Left lung (tissue), 4 donors: ENCODE measurements at regions not wholly inside any gene's neighbourhood (a gene's known extent, or its start where the extent isn't known, plus 50 kb on each side); places are given as distances from the start of the nearest gene placed in this dataset.

ENCODE experiments used
- ATAC-seq: fragments of 200-7000 bp; cut with Tn5 transposase; one replicate; pipeline ENCODE4 v1.9.1; 2020; ENCODE audit warnings: moderate library complexity
- DNase-seq, 4 donors: peaks; one replicate each; pipeline ENCODE4 v3.0.0-alpha.2; 2013 to 2020
- H3K27ac ChIP-seq, 2 donors: fragments of 200-600 bp; sonication (generic) in 1 of 2; one replicate each; pipeline versions ENCODE4 v1.5.0 to v1.8.0; 2020 to 2021
- H3K27me3 ChIP-seq, 2 donors: fragments of 200-600 bp; sonication (generic) in 1 of 2; one replicate each; pipeline versions ENCODE4 v1.5.0 to v1.8.0; 2020 to 2021
- H3K36me3 ChIP-seq, 2 donors: fragments of 200-600 bp; sonication (generic) in 1 of 2; one replicate each; pipeline versions ENCODE4 v1.5.0 to v1.8.0; 2020 to 2021
- H3K4me1 ChIP-seq, 2 donors: fragments of 200-600 bp; one replicate each; pipeline ENCODE4 v1.8.0; 2021
- H3K4me3 ChIP-seq, 2 donors: fragments of 200-600 bp; sonication (generic) in 1 of 2; one replicate each; pipeline versions ENCODE4 v1.5.0 to v1.8.0; 2020 to 2021; ENCODE audit warnings: mild to moderate bottlenecking in 1 of 2
- H3K9me3 ChIP-seq, 2 donors: fragments of 200-600 bp; sonication (generic) in 1 of 2; one replicate each; pipeline versions ENCODE4 v1.5.0 to v1.8.0; 2020 to 2021
- CTCF ChIP-seq, 2 donors: fragments of 200-600 bp; sonication (generic) in 1 of 2; IDR thresholded peaks; one replicate each; pipeline versions ENCODE4 v1.5.0 to v1.8.0; 2021; ENCODE audit warnings: antibody characterized with exemption in 2 of 2
- intact Hi-C, 2 donors: fragments of 100-400 bp; cut with DNase I; formaldehyde crosslinking; loops; one replicate each; pipeline versions ENCODE4 v1.11.2 to v1.14.2; 2022
- donor health status: DM: no; HTN: yes; CAD: no.
- donor health status: DM: no; HTN: no; CAD: no.

DNA sequence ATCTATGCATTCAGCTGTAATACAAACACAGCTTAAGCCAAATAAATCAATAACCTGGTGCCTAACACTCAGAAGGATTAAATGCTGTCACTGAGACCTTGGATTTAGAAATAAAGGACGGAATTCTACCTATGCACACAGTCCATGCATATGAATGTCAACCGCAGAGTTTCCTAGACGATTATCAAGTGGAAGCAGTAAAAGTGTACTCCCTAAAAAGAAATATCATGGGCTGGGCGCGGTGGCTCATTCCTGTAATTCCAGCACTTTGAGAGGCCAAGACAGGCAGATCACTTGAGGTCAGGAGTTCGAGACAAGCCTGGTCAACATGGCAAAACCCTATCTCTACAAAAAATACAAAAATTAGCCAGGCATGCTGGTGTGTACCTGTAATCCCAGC is 188.2 kb upstream of the DYRK2 start:
- Histone ChIP-seq H3K4me1 (peaks cover 0 to 9% of the 10 kb centered on the region in 2 donors), H3K27ac (no peak overlapping the region), H3K36me3 (no peaks in the 10 kb centered on the region), H3K4me3 (no peak overlapping the region), H3K27me3 (no peaks in the 10 kb centered on the region), H3K9me3 (no peaks in the 10 kb centered on the region)
- DNase-seq, result no peak
- no peak for ATAC-seq
- intact Hi-C loops, result no loop called here
- no peak for TF ChIP-seq CTCF (IDR thresholded peaks at IDR 0.05)

DNA sequence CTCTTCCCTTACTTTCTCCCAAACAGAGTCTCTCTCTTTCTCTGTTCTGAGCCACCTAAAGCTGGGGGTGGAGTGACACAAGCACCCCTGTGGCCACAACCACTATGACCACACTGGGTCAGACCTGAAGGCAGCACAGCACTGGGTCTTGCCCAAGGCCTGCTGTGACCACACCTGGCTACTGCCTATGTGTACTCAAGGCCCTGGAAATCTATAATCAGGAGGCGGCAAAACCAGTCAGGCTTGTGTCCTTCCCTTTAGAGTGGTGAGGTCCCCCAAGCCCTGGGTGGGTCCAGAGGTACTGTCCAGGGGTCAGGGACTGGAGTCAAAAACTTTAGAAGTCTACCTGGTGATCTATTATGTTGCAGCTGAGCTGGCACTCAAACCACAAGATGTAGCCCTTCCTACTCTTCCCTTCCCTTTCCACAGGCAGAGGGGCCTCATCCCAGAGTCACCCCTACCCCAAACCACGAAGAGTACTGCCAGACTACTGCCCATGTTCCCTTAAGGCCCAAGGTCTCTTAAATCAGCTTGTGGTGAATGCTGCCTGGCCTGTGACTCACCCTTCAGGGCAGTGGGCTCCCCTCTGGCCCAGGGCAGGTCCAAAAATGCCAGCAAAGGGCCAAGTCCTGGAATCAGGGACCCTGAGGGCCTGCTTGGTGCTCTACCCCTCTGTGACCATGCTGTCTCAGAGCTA is 179.8 kb upstream of the DYRK2 start:
- no peak for DNase-seq

GRCh38 chr12:67469666-67470065 is 178.9 kb upstream of the DYRK2 start:
- Histone ChIP-seq H3K9me3 (peaks cover 0 to 12% of the 10 kb centered on the region in 2 donors), H3K4me1 (no peaks in the 10 kb centered on the region), H3K27ac (no peak overlapping the region), H3K4me3 (no peak overlapping the region), H3K27me3 (no peaks in the 10 kb centered on the region), H3K36me3 (no peaks in the 10 kb centered on the region)
- intact Hi-C loops, result no loop called here
- DNase-seq (no peak), ATAC-seq (no peak)
- TF ChIP-seq CTCF (IDR thresholded peaks at IDR 0.05), result no peak

More for the DNA sequence above, 179.8 kb upstream of the DYRK2 start:
- ATAC-seq, result no peak
- no peak for TF ChIP-seq CTCF (IDR thresholded peaks at IDR 0.05)
- Histone ChIP-seq H3K27ac (no peak overlapping the region), H3K4me3 (no peak overlapping the region), H3K9me3 (peaks cover 0 to 12% of the 10 kb centered on the region in 2 donors), H3K36me3 (no peaks in the 10 kb centered on the region), H3K4me1 (no peaks in the 10 kb centered on the region), H3K27me3 (no peaks in the 10 kb centered on the region)
- intact Hi-C loops, result no loop called here

DNA sequence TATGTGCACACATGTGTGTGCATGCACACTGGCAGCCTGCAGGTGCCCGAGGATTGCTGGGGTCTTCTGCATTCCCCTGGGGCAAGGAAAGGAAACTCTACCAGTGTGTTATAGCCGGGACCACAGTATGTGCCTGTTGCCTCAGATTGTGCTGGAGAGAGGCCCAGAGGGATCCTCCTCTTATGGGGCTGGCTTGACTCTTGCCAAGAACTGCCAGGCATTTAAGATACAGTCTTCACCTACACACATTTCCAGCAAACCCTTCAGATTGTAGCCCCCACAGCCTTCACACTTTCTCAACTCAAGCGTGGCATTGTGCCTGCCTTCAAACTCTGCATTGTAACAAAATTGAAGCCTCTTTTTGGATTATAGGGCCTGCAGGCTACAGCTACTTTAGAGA is 176.7 kb upstream of the DYRK2 start:
- no peaks in the 10 kb centered on the region for H3K36me3 ChIP-seq
- DNase-seq, result no peak
- no peak overlapping the region for H3K27ac ChIP-seq
- no peak for ATAC-seq
- TF ChIP-seq CTCF (IDR thresholded peaks at IDR 0.05), result no peak
- intact Hi-C loops, result no loop called here
- H3K4me1 ChIP-seq, result no peaks in the 10 kb centered on the region
- H3K4me3 ChIP-seq, result no peak overlapping the region
- H3K27me3 ChIP-seq, result no peaks in the 10 kb centered on the region
- peaks cover 0 to 3% of the 10 kb centered on the region in 2 donors for H3K9me3 ChIP-seq

DNA sequence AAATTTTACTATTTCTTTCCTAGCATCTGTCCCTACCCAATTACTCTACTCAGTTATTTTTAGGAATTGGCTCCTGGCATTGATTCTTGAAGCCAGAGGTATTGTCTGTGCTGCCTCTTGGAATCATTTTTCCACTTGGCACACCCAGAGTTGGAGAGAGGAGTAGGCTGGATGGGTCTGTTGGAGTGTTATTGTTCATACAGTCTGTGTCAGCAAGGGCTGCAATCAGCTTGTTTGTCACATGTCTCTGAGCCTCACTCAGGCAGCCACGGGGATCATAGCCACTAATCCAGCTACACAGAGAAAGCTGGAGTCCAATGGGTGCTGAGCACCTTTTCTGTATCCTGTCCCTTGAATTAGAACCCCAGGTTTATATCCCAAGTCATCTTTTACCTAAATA is 176.0 kb upstream of the DYRK2 start:
- ATAC-seq, result no peak

More for the DNA sequence above, 176.0 kb upstream of the DYRK2 start:
- Histone ChIP-seq H3K4me3 (no peak overlapping the region), H3K27me3 (no peaks in the 10 kb centered on the region), H3K9me3 (peaks cover 0 to 3% of the 10 kb centered on the region in 2 donors), H3K27ac (no peak overlapping the region), H3K4me1 (no peaks in the 10 kb centered on the region), H3K36me3 (no peaks in the 10 kb centered on the region)
- no peak for TF ChIP-seq CTCF (IDR thresholded peaks at IDR 0.05)
- DNase-seq, result no peak
- intact Hi-C loops, result no loop called here
